Body of pancreas (tissue), 4 donors: ENCODE measurements at regions not wholly inside any gene's neighbourhood (a gene's known extent, or its start where the extent isn't known, plus 50 kb on each side); places are given as distances from the start of the nearest gene placed in this dataset.
"Not testable (repeated sequence)": the region's sequence is repeated elsewhere in the genome, so short reads cannot be mapped to it uniquely, and the experiment has no call there.

Experiments used
- ATAC-seq: fragments of 150-250 bp; one replicate; pipeline ENCODE4 v1.9.1; 2016
- DNase-seq, 4 donors: peaks; one replicate each; pipeline ENCODE4 v3.0.0-alpha.2; 2019
- H3K27ac ChIP-seq, 4 donors: fragments of 200-600 bp; sonication (generic); 1 replicate in 3 of 4; 2 replicates in 1 of 4; pipeline versions ENCODE4 v1.5.1 to v1.6.1; 2016 to 2019; ENCODE audit warnings: mild to moderate bottlenecking in 1 of 4, mixed read lengths in 1 of 4, moderate library complexity in 1 of 4
- H3K27me3 ChIP-seq, 2 donors: fragments of 200-600 bp; sonication (generic); one replicate each; pipeline ENCODE4 v1.6.0; 2016; ENCODE audit warnings: mild to moderate bottlenecking in 1 of 2
- H3K36me3 ChIP-seq, 2 donors: fragments of 200-600 bp; sonication (generic); replicated peaks in 1 of 2; 2 replicates each; pipeline ENCODE4 v1.5.1; 2016; ENCODE audit warnings: low read depth in 2 of 2; ENCODE audit not compliant: insufficient read depth in 1 of 2
- H3K4me1 ChIP-seq: fragments of 200-600 bp; sonication (generic); one replicate; pipeline ENCODE4 v1.6.0; 2016
- H3K4me3 ChIP-seq, 2 donors: fragments of 200-600 bp; sonication (generic); 1 replicate in 1 of 2; 2 replicates in 1 of 2; pipeline ENCODE4 v1.5.1; 2016 to 2019
- H3K9me3 ChIP-seq, 3 donors: fragments of 200-600 bp; sonication (generic); 1 replicate in 2 of 3; 2 replicates in 1 of 3; pipeline ENCODE4 v1.5.1; 2016
- CTCF ChIP-seq, 7 experiments: fragments of 450-650 bp in 4 of 7; fragments of 200-600 bp in 3 of 7; sonication (generic) in 3 of 7; IDR thresholded peaks; one replicate each; pipeline ENCODE4 v1.5.1; 2016 to 2019; ENCODE audit warnings: antibody characterized with exemption in 7 of 7
- POLR2A ChIP-seq, 3 donors: fragments of 450-650 bp; IDR thresholded peaks; one replicate each; pipeline ENCODE4 v1.6.1; 2016; ENCODE audit warnings: antibody characterized with exemption in 3 of 3, mild to moderate bottlenecking in 2 of 3
- WGBS, 2 donors: methylation state at CpG; one replicate each; pipeline ENCODE4 v1.1.5; 2017; 5-methylcytosine and 5-hydroxymethylcytosine counted together
- intact Hi-C: fragments of 100-400 bp; cut with DNase I; formaldehyde crosslinking; loops from one replicate; pipeline ENCODE4 v1.15.1; 2023

GRCh38 chrX:155819966-155820491 is 61.1 kb upstream of the VAMP7 start:
- intact Hi-C loops = loop anchor here (10.0 kb wide), 1 partner anchor 725 kb away; no protein-coding TSS in a partner anchor
- Histone ChIP-seq H3K4me3 (no peak overlapping the region), H3K27ac (no peak overlapping the region), H3K9me3 (no peaks in the 10 kb centered on the region), H3K27me3 (no peaks in the 10 kb centered on the region), H3K4me1 (no peaks in the 10 kb centered on the region), H3K36me3 (no peaks in the 10 kb centered on the region)
- peak; percentile 70 to 77 (median 72) for DNase-seq
- no peak for TF ChIP-seq POLR2A (IDR thresholded peaks at IDR 0.05)
- TF ChIP-seq CTCF (IDR thresholded peaks at IDR 0.05) = peak; percentile 28 to 79 (median 66)
- ATAC-seq = peak; percentile 69
- WGBS, 2 donors = 53 to 56% methylated on average over 2 to 3 of the region's 3 CpGs

- Histone ChIP-seq H3K27ac (no peak overlapping the region), H3K9me3 (no peaks in the 10 kb centered on the region), H3K27me3 (no peaks in the 10 kb centered on the region), H3K4me1 (no peaks in the 10 kb centered on the region), H3K36me3 (no peaks in the 10 kb centered on the region), H3K4me3 (no peak overlapping the region)
- TF ChIP-seq POLR2A (IDR thresholded peaks at IDR 0.05) = no peak
- TF ChIP-seq CTCF (IDR thresholded peaks at IDR 0.05) = no peak
- no peak for ATAC-seq
- intact Hi-C loops = no loop called here
- no peak for DNase-seq
Observed at GRCh38 chrX:155819525-155819924, 61.6 kb upstream of the VAMP7 start.

- H3K27ac ChIP-seq, H3K36me3 ChIP-seq, H3K27me3 ChIP-seq, ATAC-seq, DNase-seq, H3K9me3 ChIP-seq, H3K4me1 ChIP-seq, intact Hi-C loops, H3K4me3 ChIP-seq: not testable (repeated sequence)
- WGBS, 2 donors = 71 to 73% methylated on average over 8 of the region's 8 CpGs
Observed at GRCh38 chrX:155814391-155814790, 66.8 kb upstream of the VAMP7 start.

GRCh38 chrX:155779831-155780230 is 101.3 kb upstream of the VAMP7 start:
- ATAC-seq (no peak), DNase-seq (no peak)
- Histone ChIP-seq H3K4me3 (no peak overlapping the region), H3K27me3 (no peaks in the 10 kb centered on the region), H3K4me1 (no peaks in the 10 kb centered on the region), H3K36me3 (no peaks in the 10 kb centered on the region), H3K9me3 (no peaks in the 10 kb centered on the region), H3K27ac (no peak overlapping the region)
- intact Hi-C loops = no loop called here
- WGBS, 2 donors = 70% methylated on average over 1 of the region's 1 CpG
- TF ChIP-seq POLR2A (IDR thresholded peaks at IDR 0.05) = no peak
- no peak for TF ChIP-seq CTCF (IDR thresholded peaks at IDR 0.05)

- DNase-seq (no peak), ATAC-seq (no peak)
- intact Hi-C loops = no loop called here
- Histone ChIP-seq H3K36me3 (no peaks in the 10 kb centered on the region), H3K4me1 (no peaks in the 10 kb centered on the region), H3K9me3 (no peaks in the 10 kb centered on the region), H3K27me3 (no peaks in the 10 kb centered on the region), H3K27ac (no peak overlapping the region), H3K4me3 (no peak overlapping the region)
- TF ChIP-seq POLR2A (IDR thresholded peaks at IDR 0.05) = no peak
- TF ChIP-seq CTCF (IDR thresholded peaks at IDR 0.05) = no peak
- 37 to 45% methylated on average over 5 of the region's 5 CpGs for WGBS, 2 donors
Observed at GRCh38 chrX:155778844-155779553, 102.1 kb upstream of the VAMP7 start.
